CD1c-positive myeloid dendritic cell (primary cell): ENCODE measurements at regions not wholly inside any gene's neighbourhood (a gene's known extent, or its start where the extent isn't known, plus 50 kb on each side); places are given as distances from the start of the nearest gene placed in this dataset.
"Not testable (repeated sequence)": the region's sequence is repeated elsewhere in the genome, so short reads cannot be mapped to it uniquely, and the experiment has no call there.

Source experiments
- DNase-seq: peaks from one replicate; pipeline ENCODE4 v3.0.0-alpha.2; 2016; ENCODE audit errors: extremely low spot score

DNA sequence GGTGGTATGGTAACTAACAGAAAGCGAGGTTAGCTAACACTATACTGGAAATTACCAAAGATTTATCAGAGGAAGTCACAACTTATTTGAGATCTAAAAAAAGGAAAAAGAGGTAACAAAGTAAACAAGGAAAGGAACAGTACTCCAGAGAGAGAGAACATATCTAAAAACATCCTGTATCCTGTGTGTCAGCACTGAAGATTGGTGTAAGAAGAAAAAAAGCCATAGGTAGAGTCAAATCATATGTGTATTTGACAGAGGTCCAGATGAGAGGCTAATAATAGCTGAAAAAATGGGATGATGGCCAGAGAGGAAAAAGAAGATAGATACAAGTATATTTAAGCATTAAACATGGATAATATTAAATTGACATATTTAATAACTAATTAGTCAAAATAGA is 802.0 kb upstream of the FAM174A start:
- not testable (repeated sequence) for DNase-seq

DNA sequence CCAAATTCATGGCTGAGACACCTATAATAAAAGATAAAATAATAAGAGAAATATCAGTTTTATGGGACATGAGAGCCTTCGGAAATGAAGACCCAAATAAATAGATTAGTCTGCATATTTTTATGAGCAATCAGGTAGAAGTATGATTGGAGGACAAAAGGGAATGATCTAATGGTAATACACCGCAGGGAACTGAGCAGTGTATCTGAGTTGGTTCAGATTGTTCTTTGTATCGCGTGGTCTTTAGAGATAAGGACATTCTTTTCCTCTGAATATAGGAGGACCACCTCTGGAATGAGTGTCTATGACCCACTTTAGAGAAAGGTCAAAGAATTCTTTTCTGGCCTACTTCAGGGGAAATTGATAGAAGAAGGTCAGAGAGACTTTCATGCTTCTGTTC is 801.8 kb upstream of the CHD1 start:
- DNase-seq: not testable (repeated sequence)

DNA sequence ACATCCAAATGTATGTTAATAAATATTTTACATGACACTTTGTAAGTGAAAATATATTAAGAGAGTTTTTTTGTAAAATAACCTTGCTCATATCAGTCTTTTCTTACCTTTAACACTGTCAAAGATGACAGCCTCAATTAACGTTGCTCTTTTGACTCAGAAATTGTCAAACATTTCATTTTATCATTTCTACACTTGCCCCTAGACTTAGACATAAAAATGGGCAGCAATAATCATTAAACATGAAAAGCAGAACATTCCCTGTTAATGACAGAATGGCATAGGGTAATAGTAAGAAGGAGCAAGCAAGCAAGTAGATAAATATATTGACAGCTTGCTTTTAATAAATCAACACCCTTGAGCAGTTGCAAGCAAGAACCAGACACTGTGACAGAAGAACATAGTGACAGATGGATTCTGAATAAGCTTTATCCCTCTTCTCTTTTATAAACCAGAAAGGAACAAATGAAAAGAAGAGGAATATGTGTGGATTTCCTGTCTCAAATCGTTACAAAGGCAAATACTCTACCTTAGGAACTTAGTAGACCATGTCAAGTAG is 796.0 kb upstream of the CHD1 start:
- no peak for DNase-seq

DNA sequence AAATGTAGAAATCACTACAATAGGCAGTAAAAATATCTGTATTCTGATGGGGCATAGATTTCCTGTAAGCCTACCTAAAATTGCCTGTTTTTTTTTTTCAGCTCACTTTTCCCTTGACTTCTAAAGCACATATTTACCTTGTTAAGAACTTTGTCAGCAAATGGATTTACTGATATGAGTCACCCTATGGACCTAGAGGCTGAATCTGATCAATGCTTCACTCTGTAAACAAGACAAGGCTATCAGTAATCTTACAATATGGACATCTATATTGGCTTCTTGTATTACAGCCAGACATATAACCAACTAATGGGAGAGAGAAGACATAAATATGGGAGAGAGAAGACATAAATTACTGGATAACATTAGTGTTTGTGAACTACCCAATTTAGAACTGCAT is 792.7 kb upstream of the CHD1 start:
- DNase-seq: no peak

DNA sequence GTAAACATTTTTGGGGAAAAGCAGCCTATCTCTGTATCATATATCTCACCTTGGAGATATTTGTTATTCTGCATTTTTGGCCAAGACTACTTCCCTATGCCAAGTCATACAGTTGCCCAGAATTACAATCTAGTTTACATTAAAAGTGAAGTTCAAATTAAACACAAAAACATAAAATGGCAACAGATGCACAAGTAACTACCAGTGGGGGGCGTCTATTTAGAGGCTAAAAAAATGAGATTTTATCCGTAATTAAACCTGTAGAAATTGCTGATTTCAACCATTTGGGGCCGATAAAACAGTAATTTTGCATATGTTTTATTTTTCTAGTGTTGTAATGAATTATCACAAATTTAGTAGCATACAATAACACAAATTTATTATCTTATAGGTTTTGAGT is 787.1 kb upstream of the CHD1 start:
- DNase-seq: no peak

DNA sequence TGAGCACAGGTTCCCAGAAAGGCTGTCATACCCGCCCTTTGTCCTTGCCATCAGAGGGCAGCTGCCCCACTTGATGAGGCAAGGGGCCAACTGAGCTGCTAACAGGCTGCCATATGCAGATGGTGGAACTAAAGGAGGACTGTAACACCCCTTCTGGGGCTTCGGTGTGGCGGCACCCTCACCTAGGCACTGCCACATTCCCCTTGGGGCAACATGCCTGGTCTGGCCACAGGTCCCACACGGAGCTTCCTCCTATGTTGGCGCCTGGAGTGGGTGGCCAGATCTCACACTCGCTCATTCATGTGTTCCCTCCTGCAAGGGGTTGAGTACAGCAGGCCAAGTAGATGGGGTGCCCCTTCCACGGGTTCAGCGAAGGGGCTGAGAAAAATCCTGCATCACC is 777.4 kb upstream of the CHD1 start:
- no peak for DNase-seq

DNA sequence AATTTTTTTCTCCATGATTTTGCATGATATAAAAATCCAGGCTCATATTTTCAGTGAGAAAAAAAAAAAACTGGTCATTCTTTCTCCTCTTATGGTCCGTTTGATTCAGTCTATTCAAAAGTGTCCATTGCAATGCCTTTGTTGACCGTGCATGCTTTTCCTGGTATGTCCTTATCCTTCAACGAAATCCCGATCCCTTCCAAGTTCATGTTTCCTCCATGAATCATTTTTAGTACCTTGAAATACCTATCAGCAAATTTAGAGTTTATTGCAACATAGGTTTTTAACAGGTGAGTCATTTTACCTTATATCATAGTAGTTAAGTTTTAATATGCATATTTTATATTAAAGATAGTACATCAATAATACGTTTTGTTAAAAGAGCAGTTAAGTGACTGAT is 773.8 kb upstream of the CHD1 start:
- no peak for DNase-seq

DNA sequence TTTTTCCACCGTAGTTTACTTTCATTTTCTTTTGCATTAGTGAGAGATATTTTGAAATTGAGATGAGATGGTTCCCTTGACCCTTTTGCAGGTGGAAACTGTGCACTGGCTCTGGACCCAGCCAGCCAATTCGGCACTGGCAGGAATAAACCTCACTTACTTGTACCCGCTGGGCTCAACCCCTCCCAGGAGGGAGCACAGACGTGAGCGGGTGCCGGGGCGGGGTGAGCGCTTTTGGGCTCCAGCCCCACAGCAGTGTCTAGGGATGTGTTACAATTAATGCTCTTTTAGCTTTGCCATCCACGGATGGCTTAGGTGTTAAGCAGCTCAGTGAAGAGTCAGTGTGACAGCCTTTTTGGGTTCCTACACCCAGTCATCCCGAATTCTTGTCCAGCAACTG is 766.1 kb upstream of the CHD1 start:
- no peak for DNase-seq

DNA sequence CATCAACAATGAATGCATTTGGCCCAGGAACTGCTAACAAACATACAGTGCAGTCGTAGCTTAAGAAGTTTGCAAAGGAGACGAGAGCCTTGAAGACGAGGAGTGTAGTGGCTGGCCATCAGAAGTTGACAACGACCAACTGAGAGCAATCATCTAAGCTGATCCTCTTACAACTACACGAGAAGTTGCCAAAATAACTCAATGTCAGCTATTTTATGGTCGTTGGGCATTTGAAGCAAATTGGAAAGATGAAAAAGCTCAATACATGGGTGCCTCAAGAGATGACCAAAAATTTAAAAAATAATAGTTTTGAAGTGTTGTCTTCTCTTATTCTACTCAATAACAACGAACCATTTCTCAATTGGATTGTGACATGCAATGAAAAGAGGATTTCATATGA is 757.7 kb upstream of the CHD1 start:
- DNase-seq: no peak

DNA sequence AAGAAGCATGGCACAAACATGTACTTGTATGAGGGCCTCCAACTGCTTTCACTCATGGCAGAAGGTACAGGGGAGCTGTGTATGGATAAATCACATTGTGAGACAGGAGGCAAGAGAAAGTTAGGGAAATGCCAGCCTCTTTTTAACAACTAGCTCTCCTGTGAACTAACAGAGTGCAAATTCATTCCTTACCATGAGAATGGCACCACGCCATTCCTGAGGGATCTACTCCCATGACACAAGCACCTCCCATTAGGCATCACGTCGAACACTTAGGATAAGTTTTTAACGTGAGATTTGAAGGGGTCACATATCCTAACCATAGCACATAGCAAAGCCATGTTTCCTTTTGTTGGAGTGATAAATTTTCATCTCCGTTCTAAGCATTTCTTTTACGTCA is 747.2 kb upstream of the CHD1 start:
- no peak for DNase-seq

DNA sequence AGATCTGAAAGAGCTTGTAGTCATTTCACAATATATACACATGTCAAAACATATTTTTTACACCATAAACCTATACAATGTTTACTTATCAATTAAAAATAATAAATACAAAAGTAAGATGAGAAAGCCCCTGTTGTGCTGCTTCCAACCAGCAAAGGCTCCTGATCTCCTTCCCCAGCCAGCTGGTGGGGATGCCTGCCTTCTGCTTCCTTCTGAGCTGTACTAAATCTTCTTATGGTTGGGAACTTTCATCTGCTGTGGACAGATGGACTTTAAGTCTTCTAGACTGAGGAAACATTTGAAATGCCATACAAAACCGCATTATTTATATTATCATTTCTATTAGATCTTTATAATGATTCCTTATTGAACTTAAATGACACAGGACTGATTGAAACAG is 745.3 kb upstream of the CHD1 start:
- DNase-seq: no peak

DNA sequence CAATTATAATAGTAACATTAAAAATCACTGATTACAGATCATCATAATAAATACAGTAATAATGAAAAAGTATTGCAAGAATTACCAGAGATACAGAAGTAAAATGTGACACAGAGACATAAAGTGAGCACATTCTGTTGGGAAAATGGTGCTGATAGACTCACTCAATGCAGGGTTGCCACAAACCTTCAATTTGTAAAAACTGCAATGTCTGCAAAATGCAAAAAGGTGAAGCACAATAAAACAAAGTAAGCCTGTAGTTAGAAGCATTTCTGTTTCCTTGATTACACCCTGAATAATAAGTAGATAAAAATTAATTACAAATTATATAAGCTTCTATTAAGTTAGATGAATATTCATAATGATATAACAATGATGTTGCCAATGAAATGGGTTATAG is 736.2 kb upstream of the CHD1 start:
- no peak for DNase-seq

DNA sequence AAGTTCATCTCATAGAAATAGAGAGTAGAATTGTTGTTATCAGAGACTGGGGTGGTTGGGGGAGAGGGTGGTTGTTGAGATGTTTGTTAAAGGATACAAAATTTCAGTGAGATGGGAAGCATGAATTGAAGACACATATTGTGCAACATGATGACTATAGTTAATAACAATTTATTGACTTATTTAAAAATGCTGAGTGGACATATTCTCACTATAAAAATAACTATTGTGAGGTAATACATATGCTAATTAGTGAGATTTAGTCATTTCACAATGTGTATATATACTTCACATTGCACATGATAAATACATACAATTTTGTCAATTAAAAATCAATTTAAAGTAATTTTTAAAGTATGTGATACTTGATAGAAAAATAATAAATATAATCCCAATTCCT is 722.5 kb upstream of the CHD1 start:
- no peak for DNase-seq

DNA sequence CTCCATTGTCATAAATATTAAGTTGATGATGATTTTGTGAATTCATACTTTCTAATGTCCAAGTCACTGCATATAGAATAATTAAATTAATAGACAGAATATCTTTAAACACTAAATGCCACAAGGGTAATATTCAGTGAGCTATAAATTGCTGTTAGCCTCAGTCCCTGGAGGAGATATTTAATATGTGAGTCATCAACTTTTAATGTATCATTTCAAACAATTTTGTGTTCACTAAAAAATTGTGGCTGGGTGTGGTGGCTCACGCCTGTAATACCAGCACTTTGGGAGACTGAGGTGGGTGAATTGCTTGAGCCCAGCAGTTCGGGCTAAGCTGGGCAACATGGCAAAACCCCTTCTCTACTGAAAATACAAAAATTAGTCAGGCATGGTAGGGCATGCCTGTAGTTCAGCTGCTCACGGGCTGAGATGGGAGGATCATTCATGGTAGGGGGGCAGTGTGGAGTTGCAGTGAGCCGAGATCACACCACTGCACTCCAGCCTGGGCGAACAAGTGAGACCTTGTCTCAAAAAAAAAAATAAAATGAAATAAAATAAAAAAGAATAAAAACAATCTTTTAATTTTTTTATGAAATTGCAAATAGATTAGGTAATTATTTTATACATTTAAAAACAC is 717.3 kb upstream of the CHD1 start:
- DNase-seq: no peak

DNA sequence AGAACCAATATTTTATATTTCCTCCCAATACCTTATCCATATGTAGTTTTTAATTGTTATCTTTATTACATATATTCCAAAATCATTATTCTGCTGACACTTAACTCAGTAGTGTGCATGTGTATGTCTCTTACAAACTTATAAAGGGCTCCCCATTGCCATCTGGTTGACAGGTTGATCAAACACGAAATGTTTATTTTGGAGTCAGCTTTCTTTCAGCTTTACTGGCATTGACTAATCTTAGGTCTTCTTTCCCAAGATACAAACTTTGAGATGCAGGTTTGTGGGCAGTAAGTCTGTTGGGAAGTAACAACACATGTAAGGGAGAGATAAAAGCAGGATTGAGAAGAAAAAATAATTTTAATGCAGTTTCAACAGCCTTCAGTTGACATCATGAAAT is 716.0 kb upstream of the CHD1 start:
- DNase-seq: no peak

DNA sequence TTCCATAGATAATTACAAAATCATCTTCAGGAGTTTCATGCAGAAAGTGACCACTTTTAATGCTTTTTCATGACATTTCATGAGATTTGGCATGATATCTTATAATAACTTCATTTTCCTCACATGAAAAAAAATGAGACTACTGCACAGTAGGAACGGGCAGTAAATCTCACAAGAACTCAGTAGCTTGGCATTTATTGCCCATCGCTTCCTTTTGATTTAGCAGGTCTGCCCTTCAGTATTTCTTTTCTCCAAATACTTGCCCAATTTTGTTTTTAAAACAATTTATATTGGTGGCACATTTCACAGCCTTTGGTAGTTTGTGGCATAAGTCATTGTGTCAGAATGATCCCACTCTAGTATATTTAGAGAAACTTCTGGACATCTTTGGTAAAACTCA is 711.8 kb upstream of the CHD1 start:
- DNase-seq: no peak

DNA sequence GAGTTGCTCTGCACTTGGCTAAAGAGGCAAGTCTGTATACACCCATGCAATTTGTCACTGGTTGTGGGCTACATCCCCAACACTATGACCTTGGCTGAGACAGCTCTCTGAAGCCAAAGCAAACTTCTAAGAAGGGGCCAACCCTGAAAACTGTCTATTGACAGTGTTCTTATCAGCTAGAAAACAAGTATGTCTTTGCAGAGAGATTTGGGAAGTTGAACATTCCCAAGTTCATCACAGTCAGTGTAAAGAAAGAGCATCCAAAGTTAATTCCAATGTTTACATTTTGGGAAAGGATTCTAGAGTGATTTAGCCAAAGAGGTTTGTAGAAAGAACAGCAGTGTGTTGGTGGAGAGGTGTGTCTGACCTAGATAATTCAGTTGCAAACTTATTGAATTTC is 711.1 kb upstream of the CHD1 start:
- no peak for DNase-seq

DNA sequence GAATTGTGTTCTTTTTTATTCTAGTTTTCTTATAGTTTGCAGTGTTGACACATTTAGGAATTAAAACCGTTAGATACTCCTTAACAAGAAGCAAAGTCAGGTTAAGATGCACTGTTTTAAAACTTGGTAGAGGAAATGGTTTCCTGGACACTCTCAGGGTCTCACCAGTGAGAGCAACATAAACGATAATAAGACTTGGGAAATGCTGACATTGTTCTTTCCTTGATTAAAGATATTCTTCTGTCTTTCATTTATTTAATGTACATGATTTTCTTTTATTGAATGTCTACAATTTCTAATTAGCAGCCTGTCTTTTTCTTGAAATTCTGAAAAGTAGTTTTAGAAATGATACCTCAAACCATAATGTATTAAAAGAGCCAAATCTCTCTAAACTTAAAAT is 707.9 kb upstream of the CHD1 start:
- no peak for DNase-seq

DNA sequence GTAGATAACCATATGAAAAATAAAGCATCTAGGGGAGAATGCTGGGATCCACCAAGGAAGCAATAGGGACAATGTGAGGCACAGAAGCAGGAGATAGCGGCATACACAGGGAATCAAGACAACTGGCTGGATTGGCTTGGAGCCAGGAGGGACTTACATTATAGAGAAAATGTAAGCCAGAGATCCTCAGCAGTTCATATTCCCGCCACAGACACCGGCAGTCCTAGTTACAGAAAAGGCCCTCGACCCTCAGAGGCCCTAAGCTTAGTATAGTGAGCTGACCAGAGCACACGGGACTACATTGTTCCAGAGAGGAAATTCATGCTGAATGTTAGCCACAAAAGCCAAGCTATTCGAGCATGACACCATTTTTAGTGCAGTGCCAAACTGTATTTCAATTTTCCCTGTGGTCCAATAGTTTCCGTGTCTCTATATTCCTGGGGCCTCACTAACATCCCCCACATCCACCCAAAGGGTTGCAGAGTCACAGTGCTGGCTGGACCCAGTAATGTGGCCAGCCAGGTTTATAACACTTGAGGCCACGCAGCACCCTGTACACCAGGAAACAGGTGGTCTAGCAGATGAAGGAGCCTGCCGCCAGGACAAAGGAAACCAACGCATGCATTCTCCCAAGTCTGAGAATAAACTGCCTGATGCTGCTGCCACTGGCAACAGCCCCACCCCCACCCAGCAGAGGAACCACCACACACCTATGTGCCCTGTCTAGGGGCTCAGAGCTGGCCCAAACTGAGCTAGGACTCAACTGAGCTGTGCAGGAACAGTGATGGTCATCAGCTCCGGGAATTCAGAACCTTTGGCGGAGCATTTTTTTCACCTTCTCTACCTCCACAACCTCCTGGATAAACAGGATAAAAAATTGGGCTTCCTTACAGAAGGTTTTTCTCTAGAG is 693.2 kb upstream of the CHD1 start:
- DNase-seq: no peak

DNA sequence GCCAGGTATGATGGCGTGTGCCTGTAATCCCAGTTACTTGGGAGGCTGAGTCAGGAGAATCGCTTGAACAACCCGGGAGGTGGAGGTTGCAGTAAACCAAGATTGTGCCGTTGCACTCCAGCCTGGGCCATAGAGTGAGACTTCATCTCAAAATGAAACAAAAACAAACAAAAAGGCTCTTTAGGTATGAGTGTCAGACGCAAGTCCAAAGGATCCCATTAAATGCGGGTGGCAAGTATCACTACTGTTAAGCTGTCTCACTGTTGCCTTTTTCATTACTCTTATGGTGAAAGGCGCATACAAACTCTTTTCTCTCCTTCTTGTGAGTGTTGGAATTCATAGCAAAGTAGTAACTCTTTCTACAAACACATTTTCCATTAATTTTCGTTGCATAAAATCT is 688.5 kb upstream of the CHD1 start:
- DNase-seq: no peak

DNA sequence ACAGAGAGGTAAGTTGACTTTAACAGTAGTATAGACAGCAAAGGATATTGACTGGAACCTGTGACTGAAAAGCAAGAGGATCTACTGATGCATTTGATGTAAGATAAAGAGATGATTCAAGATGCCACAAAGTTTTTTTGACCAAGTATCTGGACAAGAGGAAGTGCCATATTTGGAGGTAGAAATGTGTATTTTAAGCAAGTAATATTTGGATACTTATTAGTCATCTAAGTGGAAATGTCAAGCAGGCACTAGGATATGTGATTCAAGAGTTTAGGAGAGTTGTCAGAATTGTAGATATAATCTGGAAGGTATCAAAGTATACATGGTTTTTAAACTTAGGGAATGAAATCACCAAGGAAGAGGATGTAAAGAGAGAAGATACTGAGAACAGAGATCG is 686.1 kb upstream of the CHD1 start:
- DNase-seq: no peak

DNA sequence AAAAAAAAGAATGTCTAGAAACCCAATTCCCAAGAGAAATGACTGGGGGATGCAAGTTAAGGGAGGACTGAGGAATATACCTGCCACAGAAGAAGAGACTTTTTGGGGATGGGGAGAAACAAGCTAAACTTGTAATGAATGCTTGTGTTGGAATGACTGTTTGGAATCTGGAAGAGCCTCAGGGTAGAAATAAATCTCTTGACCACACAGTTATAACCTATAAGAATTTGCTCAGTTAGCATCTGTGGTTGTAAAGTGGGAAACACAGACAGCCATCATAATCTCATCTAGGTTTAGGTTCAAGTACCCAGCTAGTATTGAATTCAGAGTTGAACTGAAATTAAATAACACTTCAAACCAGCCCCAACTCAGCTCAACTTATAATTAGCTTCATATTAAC is 678.3 kb upstream of the CHD1 start:
- DNase-seq: no peak

DNA sequence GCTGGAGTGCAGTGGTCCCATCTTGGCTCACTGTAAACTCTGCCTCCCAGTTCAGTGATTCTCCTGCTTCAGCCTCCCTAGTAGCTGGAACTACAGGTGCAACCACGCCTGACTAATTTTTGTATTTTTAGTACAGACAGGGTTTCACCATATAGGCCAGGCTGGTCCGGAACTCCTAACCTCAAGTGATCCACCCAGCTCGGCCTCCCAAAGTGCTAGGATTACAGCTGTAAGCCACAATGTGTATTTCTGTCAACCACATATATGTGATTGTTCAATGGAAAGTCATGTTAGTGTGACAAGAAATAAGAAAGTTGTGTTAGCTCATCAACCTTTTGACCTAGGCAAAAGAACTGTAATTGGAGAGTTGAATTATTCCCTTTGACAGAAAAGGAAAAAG is 677.1 kb upstream of the CHD1 start:
- DNase-seq: no peak
